Bronchial epithelial cell (primary cell): ENCODE measurements at regions not wholly inside any gene's neighbourhood (a gene's known extent, or its start where the extent isn't known, plus 50 kb on each side); places are given as distances from the start of the nearest gene placed in this dataset.

ENCODE experiments used
- DNase-seq: peaks from one replicate; pipeline ENCODE4 v3.0.0-alpha.2; 2010; ENCODE audit warnings: low read depth
- FAIRE-seq: peaks from 2 replicates; lab custom pipeline; 2011; peaks lifted over from hg19 to GRCh38; lab: Jason Lieb, UNC
- H3K27me3 ChIP-seq: 2 replicates; pipeline ENCODE4 v1.5.1; 2011; ENCODE audit warnings: low read length; ENCODE audit not compliant: control insufficient read depth, insufficient read depth
- H3K36me3 ChIP-seq: 2 replicates; pipeline ENCODE4 v1.5.1; 2011; ENCODE audit warnings: low read length; ENCODE audit not compliant: control insufficient read depth, insufficient read depth
- H3K4me3 ChIP-seq: 2 replicates; pipeline ENCODE4 v1.5.1; 2011; ENCODE audit warnings: mild to moderate bottlenecking, low read depth, low read length, control low read depth
- CTCF ChIP-seq: IDR thresholded peaks from 2 replicates; pipeline ENCODE4 v1.5.1; 2011; ENCODE audit warnings: mild to moderate bottlenecking, moderate library complexity, low read length, control low read depth, inconsistent platforms; ENCODE audit not compliant: insufficient read depth, severe bottlenecking

GRCh38 chr3:150319900-150320299 is 88.2 kb upstream of the TSC22D2 start:
- H3K27me3 ChIP-seq, result no peaks in the 10 kb centered on the region
- no peaks in the 10 kb centered on the region for H3K36me3 ChIP-seq
- DNase-seq (peak; percentile 100), FAIRE-seq (peak; percentile 58)
- no peak overlapping the region for H3K4me3 ChIP-seq
- no peak for TF ChIP-seq CTCF

GRCh38 chr3:150317469-150317868 is 90.6 kb upstream of the TSC22D2 start:
- no peak for TF ChIP-seq CTCF
- no peaks in the 10 kb centered on the region for H3K36me3 ChIP-seq
- DNase-seq (peak; percentile 76), FAIRE-seq (no peak)
- H3K27me3 ChIP-seq, result no peaks in the 10 kb centered on the region
- no peak overlapping the region for H3K4me3 ChIP-seq

DNA sequence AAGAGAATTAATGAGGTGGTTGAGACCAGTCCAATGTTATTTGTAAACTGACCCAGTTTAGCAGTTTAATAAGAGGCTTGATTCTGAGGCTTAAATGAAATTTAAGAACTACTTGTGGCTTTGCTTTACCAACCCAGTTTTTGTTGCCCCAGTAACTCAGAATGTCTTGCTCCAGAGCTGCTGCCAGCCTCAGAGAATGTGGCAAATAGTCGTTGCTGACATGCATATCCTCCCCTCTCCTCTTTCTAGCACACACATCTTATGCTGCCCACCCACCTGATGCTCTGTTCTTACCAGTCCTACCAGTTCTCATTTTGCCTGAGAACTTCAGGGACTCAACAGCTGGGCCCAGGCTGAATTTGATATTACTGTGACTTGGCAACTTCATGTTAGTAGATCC is 92.4 kb upstream of the TSC22D2 start:
- Histone ChIP-seq H3K36me3 (no peaks in the 10 kb centered on the region), H3K4me3 (no peak overlapping the region), H3K27me3 (no peaks in the 10 kb centered on the region)
- FAIRE-seq, result no peak
- TF ChIP-seq CTCF, result no peak
- no peak for DNase-seq

GRCh38 chr3:150314248-150315004 is 93.7 kb upstream of the TSC22D2 start:
- TF ChIP-seq CTCF, result no peak
- no peaks in the 10 kb centered on the region for H3K36me3 ChIP-seq
- no peak for DNase-seq
- no peak overlapping the region for H3K4me3 ChIP-seq
- FAIRE-seq, result no peak
- H3K27me3 ChIP-seq, result no peaks in the 10 kb centered on the region

- H3K27me3 ChIP-seq, result no peaks in the 10 kb centered on the region
- DNase-seq (no peak), FAIRE-seq (no peak)
- H3K4me3 ChIP-seq, result no peak overlapping the region
- no peaks in the 10 kb centered on the region for H3K36me3 ChIP-seq
- TF ChIP-seq CTCF, result no peak
Observed at GRCh38 chr3:150312018-150312657, 96.0 kb upstream of the TSC22D2 start.
